A673 (cell line): ENCODE measurements at regions not wholly inside any gene's neighbourhood (a gene's known extent, or its start where the extent isn't known, plus 50 kb on each side); places are given as distances from the start of the nearest gene placed in this dataset.

Source experiments
- BruUV-seq: library from RNA; stranded (reverse); fragments of 400-500 nt; replicated peaks from 2 replicates; lab custom pipeline; 2021; lab: Mats Ljungman, UMichigan
- CTCF ChIA-PET: fragments of 300-600 bp; sonication (Branson Sonifier 250); formaldehyde crosslinking; loops from one replicate; lab custom pipeline; 2022; ENCODE audit warnings: antibody characterized with exemption; lab: Charles Lee
- POLR2A ChIA-PET: fragments of 300-600 bp; sonication (Branson Sonifier 250); formaldehyde crosslinking; loops from one replicate; lab custom pipeline; 2022; ENCODE audit warnings: antibody characterized with exemption; ENCODE audit not compliant: low non-redundant PET; lab: Charles Lee
- DNase-seq: peaks from one replicate; pipeline ENCODE4 v3.0.0-alpha.2; 2015; ENCODE audit warnings: low spot score
- H3K27ac ChIP-seq: fragments of 200-600 bp; sonication (generic); 2 replicates; pipeline ENCODE4 v1.5.1; 2016; ENCODE audit warnings: mixed run types, low read depth, mild to moderate bottlenecking, mixed read lengths, antibody characterized with exemption, low read length; ENCODE audit not compliant: poor library complexity, severe bottlenecking
- H3K27me3 ChIP-seq: fragments of 200-600 bp; sonication (generic); replicated peaks from 2 replicates; pipeline ENCODE4 v1.6.1; 2017; ENCODE audit warnings: mixed run types, low read depth, mild to moderate bottlenecking, mixed read lengths, antibody characterized with exemption, low read length; ENCODE audit not compliant: insufficient read depth, poor library complexity
- H3K36me3 ChIP-seq: fragments of 200-600 bp; sonication (generic); 2 replicates; pipeline ENCODE4 v1.6.1; 2016; ENCODE audit warnings: mixed run types, mild to moderate bottlenecking, mixed read lengths, antibody characterized with exemption, low read length; ENCODE audit not compliant: insufficient read depth, poor library complexity, severe bottlenecking
- H3K4me1 ChIP-seq: fragments of 200-600 bp; sonication (generic); 2 replicates; pipeline ENCODE4 v1.6.1; 2017; ENCODE audit warnings: mixed run types, mild to moderate bottlenecking, mixed read lengths, antibody characterized with exemption, low read length; ENCODE audit not compliant: insufficient read depth, poor library complexity, severe bottlenecking
- H3K4me3 ChIP-seq: fragments of 200-600 bp; sonication (generic); 2 replicates; pipeline ENCODE4 v1.5.1; 2016; ENCODE audit warnings: low read depth, mixed run types, mild to moderate bottlenecking, mixed read lengths, low read length; ENCODE audit not compliant: poor library complexity, severe bottlenecking
- H3K9me3 ChIP-seq: fragments of 200-600 bp; sonication (generic); 2 replicates; pipeline ENCODE4 v1.6.1; 2016; ENCODE audit warnings: mixed run types, low read depth, mild to moderate bottlenecking, mixed read lengths, antibody characterized with exemption, low read length; ENCODE audit not compliant: poor library complexity, severe bottlenecking
- CTCF ChIP-seq: fragments of 300-800, 200-600 bp; sonication (generic); conservative IDR thresholded peaks from 2 replicates; pipeline ENCODE4 v1.5.1; 2017; ENCODE audit warnings: low read depth, mild to moderate bottlenecking, antibody characterized with exemption, low read length, moderate library complexity, mixed read lengths
- EZH2 ChIP-seq: fragments of 200-600 bp; sonication (generic); IDR thresholded peaks from 2 replicates; pipeline ENCODE4 v1.6.1; 2017; ENCODE audit warnings: borderline replicate concordance, low read depth, mild to moderate bottlenecking, mixed read lengths, antibody characterized with exemption, low read length; ENCODE audit not compliant: poor library complexity, severe bottlenecking
- intact Hi-C: fragments of 100-400 bp; cut with micrococcal nuclease; formaldehyde crosslinking; loops from one replicate; pipeline ENCODE4 v1.10.0; 2022; ENCODE audit not compliant: unreplicated experiment

DNA sequence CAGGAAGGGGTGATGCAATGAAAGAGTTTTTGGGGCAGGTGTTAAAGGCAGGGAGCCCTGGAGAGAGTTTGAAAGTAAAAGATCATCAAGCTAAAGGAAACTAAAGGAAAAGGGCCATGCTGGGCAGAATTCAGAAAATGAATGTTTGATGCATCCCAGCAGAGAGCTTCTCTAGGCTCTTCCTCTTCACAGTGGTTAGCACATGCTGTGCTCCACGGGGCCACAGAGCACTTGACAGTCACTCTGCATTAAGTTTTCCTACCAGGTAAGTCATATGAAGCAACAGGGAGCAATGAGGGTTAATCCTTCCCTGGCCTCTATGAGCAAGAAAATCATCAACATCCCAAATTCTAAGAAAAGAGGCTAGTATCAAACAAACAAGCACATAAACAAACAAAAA, 895.2 kb downstream of the TRIB2 start:
- CTCF ChIA-PET, result no interaction called here

DNA sequence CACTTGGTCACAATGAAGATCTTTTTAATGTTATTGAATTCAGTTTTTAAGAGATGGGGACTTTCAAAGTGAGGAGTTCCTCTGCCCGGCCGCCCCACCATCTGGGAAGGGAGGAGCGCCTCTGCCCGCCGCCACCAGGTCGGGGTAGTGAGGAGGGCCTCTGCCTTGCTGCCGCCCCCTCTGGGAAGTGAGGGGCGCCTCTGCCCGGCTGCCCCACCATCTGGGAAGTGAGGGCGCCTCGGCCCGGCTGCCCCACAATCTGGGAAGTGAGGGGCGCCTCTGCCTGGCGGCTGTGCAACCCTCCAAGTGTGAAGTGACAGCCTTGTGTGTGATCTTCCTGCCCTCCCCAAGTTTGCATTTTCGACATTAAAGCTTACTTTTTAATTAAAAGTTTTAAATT, 899.3 kb downstream of the TRIB2 start:
- TF ChIP-seq EZH2, result no peak
- no peak for TF ChIP-seq CTCF
- Histone ChIP-seq H3K4me1 (no peaks in the 10 kb centered on the region), H3K36me3 (no peaks in the 10 kb centered on the region), H3K27me3 (no peaks in the 10 kb centered on the region), H3K27ac (no peak overlapping the region), H3K4me3 (no peak overlapping the region), H3K9me3 (peaks cover 5% of the 10 kb centered on the region)
- ChIA-PET POLR2A (no interaction called here), CTCF (no interaction called here)
- DNase-seq, result no peak
- BruUV-seq, result no TSS peak
- intact Hi-C loops, result no loop called here

More for the DNA sequence above, 895.2 kb downstream of the TRIB2 start:
- intact Hi-C loops, result no loop called here
- no peaks in the 10 kb centered on the region for H3K27me3 ChIP-seq
- H3K4me3 ChIP-seq, result no peak overlapping the region
- H3K4me1 ChIP-seq, result no peaks in the 10 kb centered on the region
- no peaks in the 10 kb centered on the region for H3K36me3 ChIP-seq
- no TSS peak for BruUV-seq
- TF ChIP-seq EZH2 (no peak), CTCF (no peak)
- H3K27ac ChIP-seq, result no peak overlapping the region
- H3K9me3 ChIP-seq, result peaks cover 5% of the 10 kb centered on the region
- POLR2A ChIA-PET, result no interaction called here
- DNase-seq, result no peak

- Histone ChIP-seq H3K9me3 (peaks cover 5% of the 10 kb centered on the region), H3K36me3 (no peaks in the 10 kb centered on the region), H3K27me3 (no peaks in the 10 kb centered on the region), H3K4me3 (no peak overlapping the region), H3K4me1 (no peaks in the 10 kb centered on the region), H3K27ac (no peak overlapping the region)
- ChIA-PET POLR2A (no interaction called here), CTCF (no interaction called here)
- TF ChIP-seq EZH2, result no peak
- no peak for TF ChIP-seq CTCF
- intact Hi-C loops, result no loop called here
- no TSS peak for BruUV-seq
- DNase-seq, result no peak
Measured at GRCh38 chr2:13616616-13617015, 899.9 kb downstream of the TRIB2 start.
